OCI-LY1 (cell line): ENCODE measurements at regions not wholly inside any gene's neighbourhood (a gene's known extent, or its start where the extent isn't known, plus 50 kb on each side); places are given as distances from the start of the nearest gene placed in this dataset.

Experiments
- CTCF ChIP-seq: fragments of 200-600 bp; sonication (generic), shearing (Covaris generic); IDR thresholded peaks from 2 replicates; pipeline ENCODE4 v1.5.1; 2017; ENCODE audit warnings: mild to moderate bottlenecking, antibody characterized with exemption, low read length, moderate library complexity, mixed read lengths
- EZH2 ChIP-seq: fragments of 200-600 bp; sonication (generic), shearing (Covaris generic); IDR thresholded peaks from 2 replicates; pipeline ENCODE4 v1.8.0; 2017; ENCODE audit warnings: borderline replicate concordance, mixed run types, mild to moderate bottlenecking, antibody characterized with exemption, low read length, moderate library complexity, mixed read lengths

- TF ChIP-seq CTCF (no peak), EZH2 (no peak)
Measured at GRCh38 chrX:36577006-36577405, 431.2 kb upstream of the FAM47C start.
